ENCODE measurements at regions not wholly inside any gene's neighbourhood (a gene's known extent, or its start where the extent isn't known, plus 50 kb on each side); places are given as distances from the start of the nearest gene placed in this dataset.

- no peak for DNase-seq
Observed at GRCh38 chr10:132479024-132479602, 58.5 kb upstream of the INPP5A start.

GRCh38 chr10:132479603-132480221 is 57.9 kb upstream of the INPP5A start:
- H3K4me3 ChIP-seq, result no peak overlapping the region
- WGBS, 2 donors, result 85 to 91% methylated on average over 11 to 14 of the region's 14 CpGs
- H3K4me1 ChIP-seq, result peaks cover 5 to 14% (median 8%) of the 10 kb centered on the region in 4 donors
- DNase-seq (no peak), ATAC-seq (ENCODE audit: low FRiP score in 2 of 2) (no peak)
- H3K9me3 ChIP-seq, result no peaks in the 10 kb centered on the region
- H3K27ac ChIP-seq, result peak overlapping the region in 1 of 4 donors; percentile 30
- TF ChIP-seq CTCF (IDR thresholded peaks at IDR 0.05) (no peak), POLR2AphosphoS5 (IDR thresholded peaks at IDR 0.05) (no peak), POLR2A (IDR thresholded peaks at IDR 0.05) (no peak), EP300 (IDR thresholded peaks at IDR 0.05) (no peak)
- no peaks in the 10 kb centered on the region for H3K36me3 ChIP-seq
- H3K27me3 ChIP-seq, result no peaks in the 10 kb centered on the region

More at GRCh38 chr10:132479024-132479602, 58.5 kb upstream of the INPP5A start:
- H3K9me3 ChIP-seq, result no peaks in the 10 kb centered on the region
- H3K27me3 ChIP-seq, result no peaks in the 10 kb centered on the region
- no peaks in the 10 kb centered on the region for H3K36me3 ChIP-seq
- ATAC-seq (ENCODE audit: low FRiP score in 2 of 2), result no peak
- TF ChIP-seq POLR2AphosphoS5 (IDR thresholded peaks at IDR 0.05), result no peak
- no peak for TF ChIP-seq CTCF (IDR thresholded peaks at IDR 0.05)
- no peak for TF ChIP-seq POLR2A (IDR thresholded peaks at IDR 0.05)
- no peak for TF ChIP-seq EP300 (IDR thresholded peaks at IDR 0.05)
- H3K4me3 ChIP-seq, result no peak overlapping the region
- no peak overlapping the region for H3K27ac ChIP-seq
- WGBS, 2 donors, result 93 to 97% methylated on average over 9 to 13 of the region's 14 CpGs
- H3K4me1 ChIP-seq, result peaks cover 5 to 14% (median 8%) of the 10 kb centered on the region in 4 donors

GRCh38 chr10:132480356-132480755 is 57.2 kb upstream of the INPP5A start:
- Histone ChIP-seq H3K9me3 (no peaks in the 10 kb centered on the region), H3K36me3 (no peaks in the 10 kb centered on the region), H3K27me3 (no peaks in the 10 kb centered on the region), H3K4me3 (no peak overlapping the region), H3K27ac (peak overlapping the region in 1 of 4 donors; percentile 30), H3K4me1 (peaks cover 5 to 14% (median 8%) of the 10 kb centered on the region in 4 donors)
- WGBS, 2 donors, result 59 to 60% methylated on average over 7 of the region's 7 CpGs
- ATAC-seq (ENCODE audit: low FRiP score in 2 of 2) (no peak), DNase-seq (no peak)
- TF ChIP-seq POLR2A (IDR thresholded peaks at IDR 0.05) (no peak), POLR2AphosphoS5 (IDR thresholded peaks at IDR 0.05) (no peak)

GRCh38 chr10:132481690-132482089 is 55.9 kb upstream of the INPP5A start:
- Histone ChIP-seq H3K4me3 (no peak overlapping the region), H3K4me1 (peaks cover 5 to 14% (median 8%) of the 10 kb centered on the region in 4 donors), H3K27me3 (no peaks in the 10 kb centered on the region), H3K36me3 (no peaks in the 10 kb centered on the region), H3K9me3 (no peaks in the 10 kb centered on the region), H3K27ac (peak overlapping the region; percentile 42 to 73 (median 58))
- TF ChIP-seq POLR2AphosphoS5 (IDR thresholded peaks at IDR 0.05) (no peak), EP300 (IDR thresholded peaks at IDR 0.05) (no peak), POLR2A (IDR thresholded peaks at IDR 0.05) (no peak), CTCF (IDR thresholded peaks at IDR 0.05) (no peak)
- DNase-seq (no peak), ATAC-seq (ENCODE audit: low FRiP score in 2 of 2) (no peak)
- 89 to 94% methylated on average over 10 of the region's 10 CpGs for WGBS, 2 donors

GRCh38 chr10:132482090-132482800 is 55.3 kb upstream of the INPP5A start:
- TF ChIP-seq POLR2AphosphoS5 (IDR thresholded peaks at IDR 0.05), result peak in 1 of 2 donors; percentile 6
- no peak for TF ChIP-seq POLR2A (IDR thresholded peaks at IDR 0.05)
- peak in 3 of 4 donors; percentile 29 to 87 (median 72) for TF ChIP-seq EP300 (IDR thresholded peaks at IDR 0.05)
- no peak for TF ChIP-seq CTCF (IDR thresholded peaks at IDR 0.05)
- Histone ChIP-seq H3K36me3 (no peaks in the 10 kb centered on the region), H3K9me3 (no peaks in the 10 kb centered on the region), H3K4me1 (peaks cover 5 to 14% (median 8%) of the 10 kb centered on the region in 4 donors), H3K27me3 (no peaks in the 10 kb centered on the region), H3K27ac (peak overlapping the region; percentile 47 to 73 (median 64)), H3K4me3 (no peak overlapping the region)
- 65 to 70% methylated on average over 14 of the region's 14 CpGs for WGBS, 2 donors
- DNase-seq, result no peak
- ATAC-seq (ENCODE audit: low FRiP score in 2 of 2), result peak; percentile 56 to 62
